ENCODE measurements at regions not wholly inside any gene's neighbourhood (a gene's known extent, or its start where the extent isn't known, plus 50 kb on each side); places are given as distances from the start of the nearest gene placed in this dataset.
"Not testable (repeated sequence)": the region's sequence is repeated elsewhere in the genome, so short reads cannot be mapped to it uniquely, and the experiment has no call there.

GRCh38 chr6:164377348-164377918 lies 932.0 kb downstream of the C6orf118 start:
- no peak for DNase-seq (ENCODE audit: low read depth)

GRCh38 chr6:164370773-164371172 lies 938.6 kb downstream of the C6orf118 start:
- no peak for DNase-seq (ENCODE audit: low read depth)

- no peak for DNase-seq (ENCODE audit: low read depth)
Observed at GRCh38 chr6:164359441-164359840, 944.9 kb downstream of the QKI start.

- no peak for DNase-seq (ENCODE audit: low read depth)
Observed at GRCh38 chr6:164359036-164359435, 944.5 kb downstream of the QKI start.

GRCh38 chr6:164356814-164357213 lies 942.3 kb downstream of the QKI start:
- no peak for DNase-seq (ENCODE audit: low read depth)

GRCh38 chr6:164347455-164347854 lies 932.9 kb downstream of the QKI start:
- DNase-seq (ENCODE audit: low read depth), result no peak

- DNase-seq (ENCODE audit: low read depth), result no peak
Observed at GRCh38 chr6:164346631-164347030, 932.1 kb downstream of the QKI start.

GRCh38 chr6:164345806-164346496 lies 931.4 kb downstream of the QKI start:
- no peak for DNase-seq (ENCODE audit: low read depth)

- DNase-seq (ENCODE audit: low read depth), result no peak
Observed at GRCh38 chr6:164345327-164345726, 930.8 kb downstream of the QKI start.

GRCh38 chr6:164344801-164345291 lies 930.3 kb downstream of the QKI start:
- DNase-seq (ENCODE audit: low read depth), result no peak

- not testable (repeated sequence) for DNase-seq (ENCODE audit: low read depth)
Observed at GRCh38 chr6:164339442-164339841, 924.9 kb downstream of the QKI start.

GRCh38 chr6:164337925-164338397 lies 923.4 kb downstream of the QKI start:
- no peak for DNase-seq (ENCODE audit: low read depth)

GRCh38 chr6:164337024-164337924 lies 922.8 kb downstream of the QKI start:
- DNase-seq (ENCODE audit: low read depth), result no peak

GRCh38 chr6:164336455-164336854 lies 921.9 kb downstream of the QKI start:
- no peak for DNase-seq (ENCODE audit: low read depth)

- no peak for DNase-seq (ENCODE audit: low read depth)
Observed at GRCh38 chr6:164331026-164331425, 916.5 kb downstream of the QKI start.

GRCh38 chr6:164325168-164325567 lies 910.6 kb downstream of the QKI start:
- DNase-seq (ENCODE audit: low read depth), result no peak

- no peak for DNase-seq (ENCODE audit: low read depth)
Observed at GRCh38 chr6:164322533-164322932, 908.0 kb downstream of the QKI start.

GRCh38 chr6:164321297-164321696 lies 906.8 kb downstream of the QKI start:
- no peak for DNase-seq (ENCODE audit: low read depth)

- no peak for DNase-seq (ENCODE audit: low read depth)
Observed at GRCh38 chr6:164315376-164315775, 900.9 kb downstream of the QKI start.

- no peak for DNase-seq (ENCODE audit: low read depth)
Observed at GRCh38 chr6:164308339-164308738, 893.8 kb downstream of the QKI start.

- DNase-seq (ENCODE audit: low read depth), result no peak
Observed at GRCh38 chr6:164303102-164303964, 888.8 kb downstream of the QKI start.

GRCh38 chr6:164296411-164296810 lies 881.9 kb downstream of the QKI start:
- DNase-seq (ENCODE audit: low read depth), result no peak

Measured in activated T-helper 1 cell treated with Interleukin-2 at 50 U/mL for 16 hours (primary cell).